ENCODE measurements at regions not wholly inside any gene's neighbourhood (a gene's known extent, or its start where the extent isn't known, plus 50 kb on each side); places are given as distances from the start of the nearest gene placed in this dataset.

DNA sequence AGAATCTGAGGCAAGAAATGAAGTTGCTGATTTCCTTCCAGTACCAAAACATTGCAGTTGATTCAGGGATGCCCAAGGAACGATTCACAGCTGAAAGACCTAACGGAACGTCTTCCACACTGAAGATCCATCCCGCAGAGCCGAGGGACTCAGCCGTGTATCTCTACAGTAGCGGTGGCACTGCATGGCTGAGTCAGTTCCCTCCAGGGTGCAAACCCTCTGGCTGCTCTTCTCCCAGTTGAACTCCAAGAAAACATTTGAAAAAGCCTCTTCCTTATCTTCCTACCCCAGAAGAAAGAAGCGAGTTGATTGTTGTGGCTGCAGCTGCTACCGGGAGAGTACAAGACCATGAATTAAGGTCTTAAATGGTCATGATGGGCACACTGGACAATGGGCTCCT lies 147.1 kb upstream of the PRSS1 start:
- no peak overlapping the region for H3K9ac ChIP-seq (ENCODE audit: control insufficient read depth, extremely low read depth, insufficient read depth, low read length)
- dilution Hi-C loops (cut with MboI; ENCODE audit: extremely low pct_ligation_motif_present, low sequenced_read_pairs), result no loop called here
- DNase-seq (ENCODE audit: low read depth, low spot score) (no peak), FAIRE-seq (no peak)
- no peaks in the 10 kb centered on the region for H3K4me1 ChIP-seq (ENCODE audit: control insufficient read depth, extremely low read depth, insufficient read depth, low read length)
- no peak overlapping the region for H3K4me3 ChIP-seq (ENCODE audit: control insufficient read depth in 2 of 3, extremely low read depth in 1 of 3, insufficient read depth in 2 of 3, low read depth in 1 of 3, low read length in 3 of 3)
- H3K9me3 ChIP-seq (ENCODE audit: control insufficient read depth, low read depth, low read length), result no peaks in the 10 kb centered on the region
- H3K27ac ChIP-seq (ENCODE audit: control insufficient read depth, insufficient read depth, low read length), result no peak overlapping the region
- TF ChIP-seq, protein P1, sequence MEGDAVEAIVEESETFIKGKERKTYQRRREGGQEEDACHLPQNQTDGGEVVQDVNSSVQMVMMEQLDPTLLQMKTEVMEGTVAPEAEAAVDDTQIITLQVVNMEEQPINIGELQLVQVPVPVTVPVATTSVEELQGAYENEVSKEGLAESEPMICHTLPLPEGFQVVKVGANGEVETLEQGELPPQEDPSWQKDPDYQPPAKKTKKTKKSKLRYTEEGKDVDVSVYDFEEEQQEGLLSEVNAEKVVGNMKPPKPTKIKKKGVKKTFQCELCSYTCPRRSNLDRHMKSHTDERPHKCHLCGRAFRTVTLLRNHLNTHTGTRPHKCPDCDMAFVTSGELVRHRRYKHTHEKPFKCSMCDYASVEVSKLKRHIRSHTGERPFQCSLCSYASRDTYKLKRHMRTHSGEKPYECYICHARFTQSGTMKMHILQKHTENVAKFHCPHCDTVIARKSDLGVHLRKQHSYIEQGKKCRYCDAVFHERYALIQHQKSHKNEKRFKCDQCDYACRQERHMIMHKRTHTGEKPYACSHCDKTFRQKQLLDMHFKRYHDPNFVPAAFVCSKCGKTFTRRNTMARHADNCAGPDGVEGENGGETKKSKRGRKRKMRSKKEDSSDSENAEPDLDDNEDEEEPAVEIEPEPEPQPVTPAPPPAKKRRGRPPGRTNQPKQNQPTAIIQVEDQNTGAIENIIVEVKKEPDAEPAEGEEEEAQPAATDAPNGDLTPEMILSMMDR (optimal IDR thresholded peaks at IDR 0.05 in 1 of 3, IDR thresholded peaks at IDR 0.05 in 1 of 3, conservative IDR thresholded peaks at IDR 0.05 in 1 of 3; ENCODE audit: extremely low read depth in 1 of 3, insufficient read depth in 2 of 3, low read length in 3 of 3), result no peak
- no peak for TF ChIP-seq EZH2 (IDR thresholded peaks at IDR 0.05; ENCODE audit: low read length)
- H3K79me2 ChIP-seq (ENCODE audit: control insufficient read depth, insufficient read depth, low read length), result no peaks in the 10 kb centered on the region
- H3K9me1 ChIP-seq (ENCODE audit: control insufficient read depth, extremely low read depth, insufficient read depth, low read length), result no peaks in the 10 kb centered on the region
- no peak overlapping the region for H2AFZ ChIP-seq (ENCODE audit: control insufficient read depth, low read length)
- H4K20me1 ChIP-seq (ENCODE audit: control insufficient read depth, extremely low read depth, insufficient read depth, low read length), result no peaks in the 10 kb centered on the region
- no peaks in the 10 kb centered on the region for H3K36me3 ChIP-seq (ENCODE audit: control insufficient read depth in 2 of 2, extremely low read depth in 1 of 2, insufficient read depth in 2 of 2, low read length in 2 of 2)
- H3K4me2 ChIP-seq (ENCODE audit: control insufficient read depth, extremely low read depth, insufficient read depth, low read depth, low read length), result no peak overlapping the region
- no peaks in the 10 kb centered on the region for H3K27me3 ChIP-seq (ENCODE audit: control insufficient read depth, extremely low read depth, insufficient read depth, low read length)

DNA sequence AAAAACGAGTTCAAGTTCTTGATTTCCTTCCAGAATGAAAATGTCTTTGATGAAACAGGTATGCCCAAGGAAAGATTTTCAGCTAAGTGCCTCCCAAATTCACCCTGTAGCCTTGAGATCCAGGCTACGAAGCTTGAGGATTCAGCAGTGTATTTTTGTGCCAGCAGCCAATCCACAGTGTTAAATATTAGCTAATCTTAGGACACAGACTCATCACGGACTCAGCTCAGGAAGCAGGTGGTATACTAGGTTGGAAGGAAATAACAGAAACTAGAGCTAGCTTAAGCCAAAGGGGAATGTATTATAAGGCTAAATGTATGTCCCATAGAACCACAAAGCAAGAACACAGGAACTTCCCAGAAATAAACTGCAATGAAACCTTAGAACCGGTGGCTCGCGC lies 151.0 kb upstream of the PRSS1 start:
- H2AFZ ChIP-seq (ENCODE audit: control insufficient read depth, low read length), result no peak overlapping the region
- dilution Hi-C loops (cut with MboI; ENCODE audit: extremely low pct_ligation_motif_present, low sequenced_read_pairs), result no loop called here
- TF ChIP-seq, protein P1 (optimal IDR thresholded peaks at IDR 0.05 in 1 of 3, IDR thresholded peaks at IDR 0.05 in 1 of 3, conservative IDR thresholded peaks at IDR 0.05 in 1 of 3; ENCODE audit: extremely low read depth in 1 of 3, insufficient read depth in 2 of 3, low read length in 3 of 3), result no peak
- TF ChIP-seq EZH2 (IDR thresholded peaks at IDR 0.05; ENCODE audit: low read length), result no peak

More for the DNA sequence above, 151.0 kb upstream of the PRSS1 start:
- H3K4me2 ChIP-seq (ENCODE audit: control insufficient read depth, extremely low read depth, insufficient read depth, low read depth, low read length), result no peak overlapping the region
- H3K79me2 ChIP-seq (ENCODE audit: control insufficient read depth, insufficient read depth, low read length), result no peaks in the 10 kb centered on the region
- no peak overlapping the region for H3K27ac ChIP-seq (ENCODE audit: control insufficient read depth, insufficient read depth, low read length)
- DNase-seq (ENCODE audit: low read depth, low spot score), result no peak
- H3K4me1 ChIP-seq (ENCODE audit: control insufficient read depth, extremely low read depth, insufficient read depth, low read length), result no peaks in the 10 kb centered on the region
- H3K9ac ChIP-seq (ENCODE audit: control insufficient read depth, extremely low read depth, insufficient read depth, low read length), result no peak overlapping the region
- H3K4me3 ChIP-seq (ENCODE audit: control insufficient read depth in 2 of 3, extremely low read depth in 1 of 3, insufficient read depth in 2 of 3, low read depth in 1 of 3, low read length in 3 of 3), result no peak overlapping the region
- no peaks in the 10 kb centered on the region for H3K27me3 ChIP-seq (ENCODE audit: control insufficient read depth, extremely low read depth, insufficient read depth, low read length)
- no peaks in the 10 kb centered on the region for H3K36me3 ChIP-seq (ENCODE audit: control insufficient read depth in 2 of 2, extremely low read depth in 1 of 2, insufficient read depth in 2 of 2, low read length in 2 of 2)
- H3K9me1 ChIP-seq (ENCODE audit: control insufficient read depth, extremely low read depth, insufficient read depth, low read length), result no peaks in the 10 kb centered on the region
- H3K9me3 ChIP-seq (ENCODE audit: control insufficient read depth, low read depth, low read length), result no peaks in the 10 kb centered on the region
- FAIRE-seq, result no peak
- H4K20me1 ChIP-seq (ENCODE audit: control insufficient read depth, extremely low read depth, insufficient read depth, low read length), result no peaks in the 10 kb centered on the region
